ENCODE measurements at regions not wholly inside any gene's neighbourhood (a gene's known extent, or its start where the extent isn't known, plus 50 kb on each side); places are given as distances from the start of the nearest gene placed in this dataset.

DNA sequence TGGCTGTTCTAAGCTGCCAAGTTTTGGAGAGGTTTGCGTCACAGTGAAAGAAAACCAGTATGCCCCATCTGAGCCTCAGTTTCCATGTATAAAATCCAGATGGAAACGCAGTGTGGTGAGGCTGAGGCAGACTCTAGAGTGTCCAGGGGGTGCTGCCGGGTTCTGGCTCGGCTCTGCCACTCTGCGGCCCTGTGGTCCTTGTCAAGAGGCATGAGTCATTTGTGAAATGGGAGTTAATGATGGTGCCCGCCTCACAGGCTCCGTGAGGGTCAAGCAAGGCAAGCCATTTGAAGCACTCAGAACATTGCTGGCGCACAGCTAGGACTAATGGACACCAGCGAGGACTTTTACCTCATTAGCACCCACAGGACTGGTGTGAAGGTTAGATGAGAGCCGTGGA, 214.3 kb downstream of the PTPRU start:
- no peak for TF ChIP-seq EZH2 (IDR thresholded peaks at IDR 0.05)
- TF ChIP-seq YY1 (IDR thresholded peaks at IDR 0.05; ENCODE audit: extremely low read depth, insufficient replicate concordance, low read depth, low read length), result no peak
- no peak for TF ChIP-seq SIN3A (IDR thresholded peaks at IDR 0.05; ENCODE audit: low read depth)
- TF ChIP-seq EZH2phosphoT487 (IDR thresholded peaks at IDR 0.05; ENCODE audit: borderline replicate concordance), result no peak
- TF ChIP-seq POLR2A (IDR thresholded peaks at IDR 0.05; ENCODE audit: borderline replicate concordance, extremely low read depth, insufficient read depth, insufficient read length), result no peak
- TF ChIP-seq TCF7L2 (IDR thresholded peaks at IDR 0.05; ENCODE audit: borderline replicate concordance, extremely low read depth, insufficient read depth, insufficient read length), result no peak
- TF ChIP-seq, protein P1, sequence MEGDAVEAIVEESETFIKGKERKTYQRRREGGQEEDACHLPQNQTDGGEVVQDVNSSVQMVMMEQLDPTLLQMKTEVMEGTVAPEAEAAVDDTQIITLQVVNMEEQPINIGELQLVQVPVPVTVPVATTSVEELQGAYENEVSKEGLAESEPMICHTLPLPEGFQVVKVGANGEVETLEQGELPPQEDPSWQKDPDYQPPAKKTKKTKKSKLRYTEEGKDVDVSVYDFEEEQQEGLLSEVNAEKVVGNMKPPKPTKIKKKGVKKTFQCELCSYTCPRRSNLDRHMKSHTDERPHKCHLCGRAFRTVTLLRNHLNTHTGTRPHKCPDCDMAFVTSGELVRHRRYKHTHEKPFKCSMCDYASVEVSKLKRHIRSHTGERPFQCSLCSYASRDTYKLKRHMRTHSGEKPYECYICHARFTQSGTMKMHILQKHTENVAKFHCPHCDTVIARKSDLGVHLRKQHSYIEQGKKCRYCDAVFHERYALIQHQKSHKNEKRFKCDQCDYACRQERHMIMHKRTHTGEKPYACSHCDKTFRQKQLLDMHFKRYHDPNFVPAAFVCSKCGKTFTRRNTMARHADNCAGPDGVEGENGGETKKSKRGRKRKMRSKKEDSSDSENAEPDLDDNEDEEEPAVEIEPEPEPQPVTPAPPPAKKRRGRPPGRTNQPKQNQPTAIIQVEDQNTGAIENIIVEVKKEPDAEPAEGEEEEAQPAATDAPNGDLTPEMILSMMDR (IDR thresholded peaks at IDR 0.05 in 2 of 3, conservative IDR thresholded peaks at IDR 0.05 in 1 of 3; ENCODE audit: borderline replicate concordance in 1 of 3, insufficient read depth in 1 of 3, low read depth in 2 of 3, low read length in 2 of 3), result no peak
- TF ChIP-seq EGR1 (IDR thresholded peaks at IDR 0.05; ENCODE audit: low read depth), result no peak
- TF ChIP-seq RAD21 (IDR thresholded peaks at IDR 0.05; ENCODE audit: low read depth), result no peak
- no peak for TF ChIP-seq ZNF274 (IDR thresholded peaks at IDR 0.05; ENCODE audit: low read depth, low read length)

Data from HCT116 (cell line).